H9 (cell line): ENCODE measurements at regions not wholly inside any gene's neighbourhood (a gene's known extent, or its start where the extent isn't known, plus 50 kb on each side); places are given as distances from the start of the nearest gene placed in this dataset.

ENCODE experiments used
- DNase-seq: peaks from one replicate; pipeline ENCODE4 v3.0.0-alpha.2; 2017
- H2AFZ ChIP-seq: one replicate; pipeline ENCODE4 v1.6.1; 2013; ENCODE audit warnings: mild to moderate bottlenecking, low read length, control low read depth, moderate library complexity
- H2AK5ac ChIP-seq: 2 replicates; pipeline ENCODE4 v1.6.1; 2013; ENCODE audit warnings: low read length, control low read depth, mixed read lengths; ENCODE audit not compliant: insufficient read length
- H2BK120ac ChIP-seq: one replicate; pipeline ENCODE4 v1.6.1; 2013; ENCODE audit warnings: low read depth, mild to moderate bottlenecking, low read length, control low read depth, inconsistent platforms; ENCODE audit not compliant: poor library complexity, severe bottlenecking
- H2BK12ac ChIP-seq: 2 replicates; pipeline ENCODE4 v1.6.1; 2013; ENCODE audit warnings: low read length, control low read depth, mixed read lengths, low read depth; ENCODE audit not compliant: insufficient read length
- H2BK15ac ChIP-seq: 2 replicates; pipeline ENCODE4 v1.6.1; 2013; ENCODE audit warnings: low read depth, low read length, control low read depth
- H2BK20ac ChIP-seq: one replicate; pipeline ENCODE4 v1.6.1; 2013; ENCODE audit warnings: low read depth, mild to moderate bottlenecking, low read length, control low read depth, inconsistent platforms; ENCODE audit not compliant: poor library complexity, severe bottlenecking
- H2BK5ac ChIP-seq: 2 replicates; pipeline ENCODE4 v1.6.1; 2013; ENCODE audit warnings: low read length, control low read depth, mixed read lengths; ENCODE audit not compliant: insufficient read length
- H3K14ac ChIP-seq: 2 replicates; pipeline ENCODE4 v1.6.1; 2013; ENCODE audit warnings: low read length, control low read depth; ENCODE audit not compliant: insufficient read depth
- H3K18ac ChIP-seq: 2 replicates; pipeline ENCODE4 v1.6.1; 2013; ENCODE audit warnings: low read depth, mild to moderate bottlenecking, mixed read lengths, low read length, control low read depth; ENCODE audit not compliant: insufficient read length
- H3K23ac ChIP-seq: 2 replicates; pipeline ENCODE4 v1.6.1; 2013; ENCODE audit warnings: low read length, control low read depth, mixed read lengths, low read depth; ENCODE audit not compliant: insufficient read length
- H3K23me2 ChIP-seq: 2 replicates; pipeline ENCODE4 v1.6.1; 2013; ENCODE audit warnings: low read depth, mild to moderate bottlenecking, mixed read lengths, low read length, control low read depth; ENCODE audit not compliant: insufficient read length, poor library complexity, severe bottlenecking
- H3K27ac ChIP-seq: 2 replicates; pipeline ENCODE4 v1.5.1; 2013; ENCODE audit warnings: low read length, control low read depth, mixed read lengths, low read depth; ENCODE audit not compliant: insufficient read length
- H3K27me3 ChIP-seq: 2 replicates; pipeline ENCODE4 v1.6.1; 2013; ENCODE audit warnings: low read length, control low read depth, inconsistent platforms; ENCODE audit not compliant: insufficient read depth
- H3K4ac ChIP-seq: 2 replicates; pipeline ENCODE4 v1.6.1; 2013; ENCODE audit warnings: low read depth, mild to moderate bottlenecking, control low read depth, inconsistent platforms, low read length, moderate library complexity
- H3K4me1 ChIP-seq: 2 replicates; pipeline ENCODE4 v1.6.1; 2013; ENCODE audit warnings: low read length, control low read depth, inconsistent platforms; ENCODE audit not compliant: insufficient read depth
- H3K4me2 ChIP-seq: 2 replicates; pipeline ENCODE4 v1.6.1; 2013; ENCODE audit warnings: low read length, control low read depth, mixed read lengths; ENCODE audit not compliant: insufficient read length, insufficient read depth
- H3K56ac ChIP-seq: 2 replicates; pipeline ENCODE4 v1.6.1; 2013; ENCODE audit warnings: low read depth, mild to moderate bottlenecking, mixed read lengths, low read length, control low read depth; ENCODE audit not compliant: insufficient read length
- H3K79me1 ChIP-seq: 2 replicates; pipeline ENCODE4 v1.6.1; 2013; ENCODE audit warnings: low read depth, mild to moderate bottlenecking, moderate library complexity, low read length, control low read depth, inconsistent platforms; ENCODE audit not compliant: insufficient read depth, poor library complexity, severe bottlenecking
- H3K79me2 ChIP-seq: 2 replicates; pipeline ENCODE4 v1.6.1; 2013; ENCODE audit warnings: low read length, control low read depth, inconsistent platforms; ENCODE audit not compliant: insufficient read depth
- H3K9ac ChIP-seq: 2 replicates; pipeline ENCODE4 v1.6.1; 2013; ENCODE audit warnings: low read length, control low read depth, mixed read lengths; ENCODE audit not compliant: insufficient read length; ENCODE audit errors: extremely low read depth
- H3K9me3 ChIP-seq: one replicate; pipeline ENCODE4 v1.6.1; 2013; ENCODE audit warnings: low read depth, low read length, inconsistent platforms; ENCODE audit not compliant: control insufficient read depth
- H3T11ph ChIP-seq: one replicate; pipeline ENCODE4 v1.6.1; 2013; ENCODE audit warnings: mild to moderate bottlenecking, low read length, control low read depth, inconsistent platforms
- H4K20me1 ChIP-seq: one replicate; pipeline ENCODE4 v1.6.1; 2013; ENCODE audit not compliant: control insufficient read depth, insufficient read length, insufficient read depth
- H4K5ac ChIP-seq: 2 replicates; pipeline ENCODE4 v1.6.1; 2013; ENCODE audit warnings: low read depth, mild to moderate bottlenecking, mixed read lengths, low read length, control low read depth; ENCODE audit not compliant: insufficient read length
- H4K8ac ChIP-seq: replicated peaks from 2 replicates; pipeline ENCODE4 v1.6.1; 2013; ENCODE audit warnings: low read length, control low read depth, mixed read lengths, low read depth; ENCODE audit not compliant: insufficient read length
- H4K91ac ChIP-seq: 2 replicates; pipeline ENCODE4 v1.6.1; 2013; ENCODE audit warnings: low read depth, mild to moderate bottlenecking, moderate library complexity, mixed read lengths, low read length, control low read depth; ENCODE audit not compliant: insufficient read length
- H3K27ac Mint-ChIP-seq, 3 experiments: 2 replicates in 2 of 3; 3 replicates in 1 of 3; pipeline ENCODE4 v1.8.0; 2020 to 2021; ENCODE audit warnings: mixed read lengths in 3 of 3, mild to moderate bottlenecking in 1 of 3, moderate library complexity in 1 of 3
- H3K27me3 Mint-ChIP-seq: 2 replicates; pipeline ENCODE4 v1.8.0; 2021; ENCODE audit warnings: low read depth, mild to moderate bottlenecking, moderate library complexity, mixed read lengths
- H3K36me3 Mint-ChIP-seq, 3 experiments: 2 replicates in 2 of 3; 3 replicates in 1 of 3; pipeline ENCODE4 v1.8.0; 2020 to 2021; ENCODE audit warnings: low read depth in 3 of 3, mixed read lengths in 3 of 3; ENCODE audit not compliant: insufficient read depth in 1 of 3
- H3K4me1 Mint-ChIP-seq, 2 experiments: 2 replicates each; pipeline ENCODE4 v1.8.0; 2020; ENCODE audit warnings: mixed read lengths in 2 of 2
- H3K4me3 Mint-ChIP-seq, 2 experiments: 2 replicates in 1 of 2; 3 replicates in 1 of 2; pipeline ENCODE4 v1.8.0; 2020 to 2021; ENCODE audit warnings: mild to moderate bottlenecking in 2 of 2, mixed read lengths in 2 of 2, moderate library complexity in 1 of 2
- H3K9me3 Mint-ChIP-seq, 2 experiments: 2 replicates in 1 of 2; 3 replicates in 1 of 2; pipeline ENCODE4 v1.8.0; 2020; ENCODE audit warnings: mild to moderate bottlenecking in 2 of 2, mixed read lengths in 2 of 2, moderate library complexity in 1 of 2
- CTCF ChIP-seq: fragments of 200-600 bp; sonication (generic); conservative IDR thresholded peaks from 3 replicates; pipeline ENCODE4 v1.8.0; 2021; ENCODE audit warnings: antibody characterized with exemption, mild to moderate bottlenecking
- WGBS: extraction: QIAGEN DNeasy Blood & Tissue Kit; methylation state at CpG from one replicate; pipeline ENCODE4 v1.1.7; 2013; ENCODE audit warnings: missing lambda C conversion rate, low lambda C conversion rate, mixed read lengths; ENCODE audit not compliant: insufficient read length; ENCODE audit errors: extremely low coverage; 5-methylcytosine and 5-hydroxymethylcytosine counted together

DNA sequence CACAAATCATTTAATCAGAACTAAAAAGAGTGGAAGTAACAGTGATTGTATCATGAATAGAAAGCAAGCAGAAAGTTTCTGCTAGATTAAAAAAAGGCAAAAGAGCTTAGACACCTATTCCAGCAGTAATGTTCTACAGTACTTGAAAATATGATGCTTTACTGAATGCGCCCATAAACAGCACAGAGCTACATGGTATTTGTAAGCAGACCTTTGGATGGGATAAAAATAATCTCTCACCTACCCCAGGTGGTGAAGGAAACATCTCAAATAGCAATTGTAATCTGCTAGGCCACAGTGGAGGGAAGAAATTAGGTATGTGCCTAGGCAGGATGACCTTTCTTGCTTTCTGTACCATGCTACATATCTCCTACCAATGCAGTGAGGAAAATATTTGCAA, 280.9 kb upstream of the PRKX start:
- H3K79me1 ChIP-seq = no peaks in the 10 kb centered on the region
- H3K27ac Mint-ChIP-seq = no peak overlapping the region
- no peak overlapping the region for H3K14ac ChIP-seq
- no peaks in the 10 kb centered on the region for H3K79me2 ChIP-seq
- no peak overlapping the region for H3K4me2 ChIP-seq
- no peaks in the 10 kb centered on the region for H3K9me3 ChIP-seq
- no peak overlapping the region for H3K18ac ChIP-seq
- no peak overlapping the region for H4K91ac ChIP-seq
- DNase-seq = no peak
- no peaks in the 10 kb centered on the region for H3K36me3 Mint-ChIP-seq
- no peak overlapping the region for H3T11ph ChIP-seq
- H2AFZ ChIP-seq = no peak overlapping the region
- H3K9me3 Mint-ChIP-seq = peaks cover 2 to 10% of the 10 kb centered on the region in 2 experiments; a peak in 3 of 5 replicates
- H4K5ac ChIP-seq = no peak overlapping the region
- H3K9ac ChIP-seq = no peak overlapping the region
- H3K27me3 ChIP-seq = no peaks in the 10 kb centered on the region
- WGBS = no CpG with 5 or more reads among the region's 1 CpG
- H3K4me3 Mint-ChIP-seq = no peak overlapping the region
- no peak for TF ChIP-seq CTCF
- no peak overlapping the region for H3K27ac ChIP-seq
- H2BK5ac ChIP-seq = no peak overlapping the region
- no peak overlapping the region for H2BK12ac ChIP-seq
- H4K8ac ChIP-seq = no peak overlapping the region
- no peaks in the 10 kb centered on the region for H3K4me1 ChIP-seq
- H2BK120ac ChIP-seq = no peak overlapping the region
- H2BK20ac ChIP-seq = no peak overlapping the region
- no peaks in the 10 kb centered on the region; the same call in 1 of the 2 replicates for H3K27me3 Mint-ChIP-seq
- no peak overlapping the region for H3K56ac ChIP-seq
- no peaks in the 10 kb centered on the region for H3K23me2 ChIP-seq
- H2BK15ac ChIP-seq = no peak overlapping the region
- no peak overlapping the region for H2AK5ac ChIP-seq
- H3K4me1 Mint-ChIP-seq = no peaks in the 10 kb centered on the region
- H4K20me1 ChIP-seq = no peaks in the 10 kb centered on the region
- no peak overlapping the region for H3K4ac ChIP-seq
- no peak overlapping the region for H3K23ac ChIP-seq
